SK-MEL-5 (cell line): ENCODE measurements at regions not wholly inside any gene's neighbourhood (a gene's known extent, or its start where the extent isn't known, plus 50 kb on each side); places are given as distances from the start of the nearest gene placed in this dataset.
"Not testable (repeated sequence)": the region's sequence is repeated elsewhere in the genome, so short reads cannot be mapped to it uniquely, and the experiment has no call there.

Experiments
- DNase-seq: peaks from one replicate; pipeline ENCODE4 v3.0.0-alpha.2; 2016; ENCODE audit warnings: low read depth, low spot score
- in situ Hi-C: cut with HindIII; loops from 2 replicates; pipeline ENCODE4 v1.10.0; 2016; ENCODE audit warnings: low sequenced_read_pairs, high pct_unique_total_duplicates, low pct_unique_long_range_greater_than_20kb

GRCh38 chr1:91207691-91208090 lies 185.9 kb upstream of the ZNF644 start:
- DNase-seq = peak; percentile 95
- in situ Hi-C loops = not testable (repeated sequence)

DNA sequence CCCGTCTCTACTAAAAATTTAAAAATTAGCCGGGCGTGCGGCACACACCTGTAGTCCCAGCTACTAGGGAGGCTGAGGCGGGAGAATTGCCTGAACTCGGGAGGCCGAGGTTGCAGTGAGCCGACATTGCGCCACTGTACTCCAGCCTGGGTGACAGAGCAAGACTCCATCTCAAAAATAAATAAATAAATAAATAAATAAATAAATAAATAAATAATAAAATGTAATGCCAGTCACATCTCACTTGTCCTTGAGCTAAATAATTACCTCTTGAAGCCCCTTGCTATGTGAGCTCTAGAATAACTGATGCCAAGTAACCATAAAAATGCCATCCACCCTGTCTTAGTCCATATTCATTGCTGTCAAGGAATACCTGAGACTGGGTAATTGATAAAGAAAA lies 182.3 kb upstream of the ZNF644 start:
- DNase-seq, in situ Hi-C loops: not testable (repeated sequence)

DNA sequence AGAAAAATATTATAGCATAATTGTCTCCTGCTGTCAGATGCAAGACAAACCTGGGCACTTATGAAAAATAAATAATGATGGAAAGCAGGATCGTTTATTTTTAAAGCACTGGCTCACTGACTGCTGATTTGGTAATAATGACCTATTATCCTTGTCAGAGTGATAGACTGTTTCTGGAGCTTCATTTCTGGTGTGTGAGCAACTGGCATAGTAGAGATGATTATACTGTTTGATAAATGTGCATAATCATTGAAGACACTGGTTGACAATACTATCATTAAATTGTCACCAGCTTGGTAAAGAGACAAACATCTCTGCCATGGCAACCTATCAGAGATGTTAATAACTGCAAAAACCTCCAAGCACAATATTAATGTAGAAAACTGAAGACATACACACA lies 179.9 kb upstream of the ZNF644 start:
- in situ Hi-C loops = no loop called here

GRCh38 chr1:91201176-91201575 lies 179.3 kb upstream of the ZNF644 start:
- in situ Hi-C loops = no loop called here
- DNase-seq = no peak

More for the DNA sequence above, 179.9 kb upstream of the ZNF644 start:
- DNase-seq = no peak

- in situ Hi-C loops = no loop called here
- DNase-seq = no peak
Observed at GRCh38 chr1:91200675-91201074, 178.8 kb upstream of the ZNF644 start.

DNA sequence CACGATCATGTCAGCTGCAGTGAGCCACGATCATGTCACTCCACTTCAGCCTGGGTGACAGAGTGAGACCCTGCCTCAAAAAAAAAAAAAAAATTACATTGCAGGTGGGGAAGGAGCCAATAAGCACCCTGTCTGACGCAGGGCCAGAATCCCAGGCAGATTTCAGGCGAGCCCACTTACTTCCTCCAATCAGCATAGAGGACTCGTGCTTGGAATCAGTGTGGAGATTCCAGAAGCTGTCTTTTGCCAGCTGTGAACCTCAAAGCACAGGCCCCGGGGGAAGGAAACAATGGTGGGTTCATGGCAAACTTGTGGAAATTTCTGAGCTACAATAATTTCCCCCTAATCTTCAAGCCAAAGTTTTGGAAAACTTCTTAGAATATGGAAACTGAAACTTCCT lies 178.2 kb upstream of the ZNF644 start:
- in situ Hi-C loops = no loop called here
- no peak for DNase-seq

DNA sequence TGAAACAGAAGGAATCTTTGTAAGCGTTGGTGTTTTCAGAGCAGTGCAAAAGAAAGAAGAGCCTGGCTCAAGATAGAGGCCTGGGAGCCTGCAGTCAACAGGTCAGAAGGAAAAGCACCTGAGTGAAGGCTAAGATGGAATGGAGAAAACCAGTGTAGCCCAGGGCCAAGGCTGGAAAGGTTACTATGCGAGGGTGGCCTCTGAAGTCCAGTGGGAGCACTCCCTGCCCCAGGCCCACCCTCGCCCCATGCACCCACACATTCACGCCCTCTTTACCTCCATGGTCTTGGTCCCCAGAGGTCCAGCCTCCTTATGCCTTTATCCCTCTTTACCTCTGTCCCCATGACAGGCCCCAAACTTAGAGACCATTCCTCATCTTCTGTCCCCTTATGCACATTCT lies 169.2 kb upstream of the ZNF644 start:
- in situ Hi-C loops = no loop called here
- no peak for DNase-seq

DNA sequence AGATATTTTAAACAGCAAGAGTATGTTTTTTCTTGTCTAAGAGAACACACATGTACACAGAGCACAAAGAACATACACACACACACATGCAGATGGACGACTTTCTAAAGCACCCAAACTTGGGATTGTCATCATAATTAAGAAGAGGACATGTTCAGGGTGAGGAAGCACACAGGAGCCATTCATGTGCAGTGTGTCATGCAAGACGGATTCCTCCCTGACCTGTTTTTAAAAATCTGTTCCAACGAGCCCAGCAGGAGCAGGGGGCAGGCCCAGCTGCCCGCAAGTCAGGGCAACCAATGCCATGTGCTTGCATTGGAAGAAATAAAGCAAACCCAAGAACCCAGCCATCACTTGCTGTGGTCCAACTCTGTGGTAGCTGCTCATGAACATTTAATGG lies 167.3 kb upstream of the ZNF644 start:
- no peak for DNase-seq
- in situ Hi-C loops = no loop called here

- in situ Hi-C loops = not testable (repeated sequence)
Observed at GRCh38 chr1:91182807-91183206, 161.0 kb upstream of the ZNF644 start.

DNA sequence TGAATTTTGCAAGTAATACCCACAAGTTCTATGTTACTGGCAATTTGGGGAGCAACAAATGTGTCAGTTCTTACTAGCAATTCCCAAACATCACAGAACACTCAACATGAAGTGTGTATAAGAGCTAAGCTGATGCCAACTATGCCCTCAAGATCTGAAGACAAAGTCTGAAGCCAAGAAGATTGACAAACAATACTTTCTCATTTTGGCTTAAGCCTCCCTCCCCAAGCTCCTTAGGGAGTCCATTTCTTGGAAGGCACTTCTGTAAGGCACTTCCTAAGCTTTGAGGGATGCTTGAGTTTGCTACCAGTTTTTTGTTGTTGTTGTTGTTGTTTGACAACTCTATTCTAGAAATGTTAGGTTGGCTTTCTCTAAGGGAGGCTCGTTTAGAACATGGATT lies 154.4 kb upstream of the ZNF644 start:
- in situ Hi-C loops = no loop called here
- no peak for DNase-seq

More at GRCh38 chr1:91182807-91183206, 161.0 kb upstream of the ZNF644 start:
- not testable (repeated sequence) for DNase-seq

DNA sequence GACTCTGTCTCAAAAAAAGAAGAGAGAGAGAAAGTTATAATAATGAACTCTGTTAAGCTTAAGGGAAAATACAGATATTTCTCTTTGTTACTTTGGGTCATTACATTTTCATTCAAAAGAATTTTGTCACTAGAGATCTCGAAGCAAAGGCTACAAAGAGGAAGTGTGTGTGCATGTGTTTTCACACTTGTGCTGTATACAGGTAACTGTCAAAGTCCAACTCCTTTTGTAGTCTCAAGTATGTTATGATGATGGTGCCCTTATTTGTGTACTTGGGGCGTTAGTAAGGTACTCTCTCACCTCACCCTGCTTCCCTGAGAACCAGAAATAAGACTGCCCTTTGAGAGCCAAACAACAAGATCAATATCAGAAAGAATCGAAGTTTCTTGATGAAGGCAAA lies 152.9 kb upstream of the ZNF644 start:
- no peak for DNase-seq
- in situ Hi-C loops = no loop called here

- in situ Hi-C loops = no loop called here
- DNase-seq = peak; percentile 95
Observed at GRCh38 chr1:91173346-91173890, 151.6 kb upstream of the ZNF644 start.

DNA sequence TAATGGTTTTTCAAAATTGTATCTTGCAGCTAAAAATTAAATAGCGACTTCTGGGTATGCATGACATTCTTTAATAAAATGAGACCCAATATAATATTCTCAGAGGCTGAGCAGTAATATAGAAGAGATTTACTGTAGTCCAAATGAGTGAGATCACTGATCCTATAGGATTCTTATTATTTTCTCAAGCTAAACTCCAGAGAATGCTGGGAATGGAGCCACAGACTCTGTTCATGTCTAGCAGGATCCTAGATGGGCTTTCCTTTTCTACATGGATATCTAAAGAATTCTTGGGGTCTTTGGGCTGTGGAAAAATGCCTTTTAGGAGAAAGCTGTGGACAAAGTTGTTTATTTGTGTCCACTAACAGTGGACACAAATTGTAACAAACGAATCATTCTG lies 150.7 kb upstream of the ZNF644 start:
- in situ Hi-C loops = no loop called here
- no peak for DNase-seq

GRCh38 chr1:91171898-91172297 lies 150.1 kb upstream of the ZNF644 start:
- in situ Hi-C loops = no loop called here
- DNase-seq = no peak

GRCh38 chr1:91170571-91170970 lies 148.7 kb upstream of the ZNF644 start:
- in situ Hi-C loops = no loop called here
- DNase-seq = no peak

DNA sequence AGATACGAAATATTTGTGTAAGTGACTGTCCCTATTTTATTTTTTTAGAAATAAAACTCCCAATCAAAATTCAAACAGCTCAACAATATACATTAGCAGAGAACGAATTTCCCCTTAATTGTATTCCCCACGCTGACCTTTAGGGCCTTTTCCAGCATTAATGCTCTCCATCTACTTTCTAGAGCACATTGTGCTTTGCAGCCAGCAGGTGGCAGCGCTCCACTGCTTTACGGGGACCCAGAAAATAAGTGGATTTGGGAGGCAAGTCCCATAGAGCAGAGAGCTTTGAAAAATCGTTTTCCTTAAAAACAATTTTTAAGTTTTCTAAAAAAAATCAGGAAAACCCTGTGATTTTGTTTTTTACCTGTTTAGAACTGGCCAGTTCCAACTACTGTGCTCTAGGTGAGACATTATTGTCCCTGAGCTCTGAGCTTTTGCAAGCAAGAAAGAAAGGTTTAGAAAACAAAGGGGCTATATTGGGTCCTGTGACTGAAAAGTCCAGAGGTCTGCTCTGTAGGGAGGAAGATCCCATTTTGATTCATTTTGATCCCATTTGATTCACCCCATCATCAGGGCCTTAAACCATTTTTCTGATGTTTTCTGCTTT lies 144.4 kb upstream of the ZNF644 start:
- DNase-seq = peak; percentile 78
- in situ Hi-C loops = no loop called here

- DNase-seq = peak; percentile 79
- in situ Hi-C loops = no loop called here
Observed at GRCh38 chr1:91165033-91165654, 143.3 kb upstream of the ZNF644 start.

- in situ Hi-C loops = no loop called here
- no peak for DNase-seq
Observed at GRCh38 chr1:91162613-91163012, 140.8 kb upstream of the ZNF644 start.

DNA sequence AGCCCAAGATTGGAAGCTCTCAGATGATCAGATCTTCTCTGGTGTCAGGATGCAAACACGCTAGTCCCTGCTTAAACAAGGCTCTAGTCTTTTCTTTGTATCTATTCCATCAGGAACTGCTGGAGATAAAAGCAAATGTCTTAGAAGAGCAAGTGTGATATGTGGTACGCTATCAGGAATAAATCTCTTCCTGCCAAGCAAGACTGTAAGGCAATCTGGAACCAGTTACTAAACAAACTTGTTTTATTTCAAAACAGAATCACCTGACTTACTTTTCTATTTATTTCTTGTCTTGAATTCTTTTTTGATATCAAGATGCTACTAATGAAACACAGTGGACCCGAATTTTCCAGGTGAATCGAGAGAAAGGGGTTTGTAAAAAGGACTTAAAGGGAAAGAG lies 139.9 kb upstream of the ZNF644 start:
- no peak for DNase-seq
- in situ Hi-C loops = no loop called here
